ENCODE measurements at regions not wholly inside any gene's neighbourhood (a gene's known extent, or its start where the extent isn't known, plus 50 kb on each side); places are given as distances from the start of the nearest gene placed in this dataset.
"Not testable (repeated sequence)": the region's sequence is repeated elsewhere in the genome, so short reads cannot be mapped to it uniquely, and the experiment has no call there.

GRCh38 chr10:45118929-45119328, 118.2 kb downstream of the ZNF22 start:
- TF ChIP-seq CTCF (IDR thresholded peaks at IDR 0.05), result no peak
- TF ChIP-seq ZFX (IDR thresholded peaks at IDR 0.05; ENCODE audit: borderline replicate concordance), result no peak
- H3K27ac ChIP-seq, result no peak overlapping the region

- not testable (repeated sequence) for H3K27ac ChIP-seq
Observed at GRCh38 chr10:45122180-45122860, 121.6 kb downstream of the ZNF22 start.

DNA sequence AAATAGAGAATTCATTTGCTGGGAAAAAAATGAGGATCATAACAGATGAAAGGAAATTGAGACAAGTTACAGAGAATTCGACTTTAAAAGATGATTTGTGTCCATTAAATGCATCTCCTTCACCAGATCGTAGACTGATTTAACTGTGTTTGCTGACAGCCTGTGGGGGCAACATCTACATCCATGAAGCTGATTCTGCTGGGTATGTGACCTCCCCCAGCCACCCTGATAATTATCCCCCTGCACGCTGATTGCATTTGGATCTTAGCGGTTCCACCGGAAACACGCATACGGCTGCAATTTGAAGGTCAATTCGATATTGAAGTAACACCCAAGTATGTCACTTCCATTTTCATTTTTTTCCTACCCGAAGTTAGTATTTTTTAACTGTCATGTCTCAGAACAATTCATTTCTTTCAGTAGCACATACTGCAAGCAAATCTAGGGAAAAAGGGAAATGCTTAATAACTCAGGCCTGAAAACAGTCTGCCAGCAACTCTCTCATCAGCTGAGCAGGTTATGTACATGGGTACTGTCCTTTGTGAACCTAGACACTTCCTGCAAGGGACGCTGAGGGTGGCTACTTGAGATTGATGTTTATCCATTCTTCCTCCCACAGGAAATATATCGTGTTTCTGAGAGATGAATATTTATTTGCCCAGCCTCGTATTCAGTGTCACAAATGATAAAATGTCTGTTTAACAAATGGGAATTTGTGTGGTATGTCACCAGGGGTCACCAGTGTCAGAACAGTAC, 134.9 kb downstream of the ZNF22 start:
- no peak for TF ChIP-seq CTCF (IDR thresholded peaks at IDR 0.05)
- TF ChIP-seq ZFX (IDR thresholded peaks at IDR 0.05; ENCODE audit: borderline replicate concordance), result no peak
- H3K27ac ChIP-seq, result no peak overlapping the region

DNA sequence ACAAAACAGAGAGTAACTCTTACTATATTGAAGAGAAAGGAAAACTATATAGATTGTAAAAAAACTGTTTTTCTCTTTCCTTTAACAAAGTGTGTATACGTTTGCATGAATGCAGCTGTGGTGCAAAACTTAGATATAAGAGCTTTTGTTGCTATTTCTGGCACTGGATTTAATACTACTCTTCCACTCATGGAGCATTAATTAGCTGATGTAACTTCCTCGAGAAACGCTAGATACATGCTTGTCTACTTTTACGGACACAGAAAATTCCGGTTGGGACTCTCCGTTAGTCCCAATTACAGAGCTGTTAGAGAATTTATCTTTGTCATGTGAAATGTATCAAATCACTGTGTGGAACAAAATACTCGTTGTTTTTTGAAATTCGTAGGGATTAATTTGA, 135.5 kb downstream of the ZNF22 start:
- TF ChIP-seq CTCF (IDR thresholded peaks at IDR 0.05), result no peak
- no peak for TF ChIP-seq ZFX (IDR thresholded peaks at IDR 0.05; ENCODE audit: borderline replicate concordance)

GRCh38 chr10:45144326-45145070, 143.8 kb downstream of the ZNF22 start:
- TF ChIP-seq ZFX (IDR thresholded peaks at IDR 0.05; ENCODE audit: borderline replicate concordance), result no peak
- no peak for TF ChIP-seq CTCF (IDR thresholded peaks at IDR 0.05)
- H3K27ac ChIP-seq, result no peak overlapping the region

More for the DNA sequence above, 135.5 kb downstream of the ZNF22 start:
- H3K27ac ChIP-seq, result no peak overlapping the region

GRCh38 chr10:45145143-45145542, 144.4 kb downstream of the ZNF22 start:
- not testable (repeated sequence) for H3K27ac ChIP-seq

DNA sequence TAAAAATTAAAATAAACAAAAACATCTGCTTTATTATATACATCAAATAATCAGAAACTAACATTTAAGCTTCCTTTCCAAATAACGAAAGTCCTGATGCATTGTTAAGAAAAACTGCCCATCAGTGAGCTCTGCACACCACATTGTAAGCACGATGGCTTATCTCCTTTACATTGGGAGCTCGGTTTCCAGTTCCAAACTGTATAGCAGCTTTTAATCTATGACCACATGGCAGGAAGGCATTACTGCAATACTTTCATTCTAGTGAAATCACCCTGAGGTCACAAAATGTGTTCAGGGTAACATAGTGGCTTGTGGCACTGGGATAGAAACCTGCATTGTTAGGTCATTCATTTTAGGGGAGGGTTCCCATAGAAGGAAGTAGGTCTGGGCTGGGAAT, 146.3 kb downstream of the ZNF22 start:
- TF ChIP-seq ZFX (IDR thresholded peaks at IDR 0.05; ENCODE audit: borderline replicate concordance) (no peak), CTCF (IDR thresholded peaks at IDR 0.05) (no peak)
- H3K27ac ChIP-seq, result no peak overlapping the region

DNA sequence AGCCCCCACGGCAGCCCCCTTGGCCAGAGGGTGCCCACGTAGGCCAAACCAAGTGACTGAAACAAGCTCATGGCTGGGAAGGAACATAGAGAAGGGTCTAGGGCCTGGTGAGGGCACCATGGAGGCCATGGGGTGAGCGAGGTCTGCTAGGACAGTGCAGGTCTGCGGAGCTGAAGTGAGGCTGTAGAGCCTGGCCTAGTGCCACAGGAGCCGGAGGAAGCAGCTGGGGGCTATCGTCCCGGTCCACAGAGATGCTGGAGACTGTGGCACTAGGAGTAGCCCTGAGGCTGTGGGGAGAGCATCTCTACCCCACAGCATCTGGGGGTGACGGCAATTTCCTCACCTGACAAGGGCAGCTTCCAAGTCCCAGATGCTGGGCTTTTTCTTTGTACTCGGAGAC, 150.3 kb downstream of the ZNF22 start:
- H3K27ac ChIP-seq, result no peak overlapping the region
- TF ChIP-seq CTCF (IDR thresholded peaks at IDR 0.05) (no peak), ZFX (IDR thresholded peaks at IDR 0.05; ENCODE audit: borderline replicate concordance) (no peak)

Measured in 22Rv1 (cell line).